ENCODE measurements at regions not wholly inside any gene's neighbourhood (a gene's known extent, or its start where the extent isn't known, plus 50 kb on each side); places are given as distances from the start of the nearest gene placed in this dataset.

DNA sequence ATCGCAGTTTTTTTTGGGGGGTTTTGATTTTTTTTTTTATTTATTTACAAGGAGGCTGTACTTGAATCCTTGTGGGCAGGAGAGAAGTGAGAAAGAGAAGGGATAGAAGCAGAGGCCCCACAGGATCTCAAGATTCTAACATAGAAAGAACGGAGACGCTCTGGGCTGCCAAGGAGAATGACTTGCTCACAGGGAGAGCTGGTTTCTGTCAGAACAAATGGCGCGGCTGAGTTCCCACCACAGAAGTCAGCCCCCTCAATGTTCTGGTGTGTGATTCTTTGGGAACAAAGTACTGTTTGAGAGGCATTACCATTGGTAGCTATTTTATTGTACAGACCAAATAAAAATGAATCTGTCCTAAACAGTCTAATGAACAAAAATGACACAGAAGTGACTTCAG is 80.6 kb downstream of the ATXN3L start:
- FAIRE-seq, result no peak
- TF ChIP-seq, protein P1, sequence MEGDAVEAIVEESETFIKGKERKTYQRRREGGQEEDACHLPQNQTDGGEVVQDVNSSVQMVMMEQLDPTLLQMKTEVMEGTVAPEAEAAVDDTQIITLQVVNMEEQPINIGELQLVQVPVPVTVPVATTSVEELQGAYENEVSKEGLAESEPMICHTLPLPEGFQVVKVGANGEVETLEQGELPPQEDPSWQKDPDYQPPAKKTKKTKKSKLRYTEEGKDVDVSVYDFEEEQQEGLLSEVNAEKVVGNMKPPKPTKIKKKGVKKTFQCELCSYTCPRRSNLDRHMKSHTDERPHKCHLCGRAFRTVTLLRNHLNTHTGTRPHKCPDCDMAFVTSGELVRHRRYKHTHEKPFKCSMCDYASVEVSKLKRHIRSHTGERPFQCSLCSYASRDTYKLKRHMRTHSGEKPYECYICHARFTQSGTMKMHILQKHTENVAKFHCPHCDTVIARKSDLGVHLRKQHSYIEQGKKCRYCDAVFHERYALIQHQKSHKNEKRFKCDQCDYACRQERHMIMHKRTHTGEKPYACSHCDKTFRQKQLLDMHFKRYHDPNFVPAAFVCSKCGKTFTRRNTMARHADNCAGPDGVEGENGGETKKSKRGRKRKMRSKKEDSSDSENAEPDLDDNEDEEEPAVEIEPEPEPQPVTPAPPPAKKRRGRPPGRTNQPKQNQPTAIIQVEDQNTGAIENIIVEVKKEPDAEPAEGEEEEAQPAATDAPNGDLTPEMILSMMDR (IDR thresholded peaks at IDR 0.05; ENCODE audit: insufficient read depth, low read length, severe bottlenecking), result no peak

GRCh38 chrX:13235930-13236329 is 83.9 kb downstream of the ATXN3L start:
- H3K4me3 ChIP-seq (ENCODE audit: low read depth, low read length), result no peak overlapping the region

More for the DNA sequence above, 80.6 kb downstream of the ATXN3L start:
- H3K27me3 ChIP-seq (ENCODE audit: control insufficient read depth, insufficient read depth, low read length), result no peaks in the 10 kb centered on the region
- no peaks in the 10 kb centered on the region for H3K36me3 ChIP-seq (ENCODE audit: control insufficient read depth, insufficient read depth, low read length)
- DNase-seq (ENCODE audit: low read depth), result no peak
- no peak overlapping the region for H3K4me3 ChIP-seq (ENCODE audit: low read depth, low read length)

GRCh38 chrX:13232484-13232883 is 87.4 kb downstream of the ATXN3L start:
- DNase-seq (ENCODE audit: low read depth), result no peak
- no peaks in the 10 kb centered on the region for H3K36me3 ChIP-seq (ENCODE audit: control insufficient read depth, insufficient read depth, low read length)
- no peak for FAIRE-seq

More at GRCh38 chrX:13235930-13236329, 83.9 kb downstream of the ATXN3L start:
- DNase-seq (ENCODE audit: low read depth) (no peak), FAIRE-seq (no peak)
- no peaks in the 10 kb centered on the region for H3K36me3 ChIP-seq (ENCODE audit: control insufficient read depth, insufficient read depth, low read length)
- no peaks in the 10 kb centered on the region for H3K27me3 ChIP-seq (ENCODE audit: control insufficient read depth, insufficient read depth, low read length)
- TF ChIP-seq, protein P1 (IDR thresholded peaks at IDR 0.05; ENCODE audit: insufficient read depth, low read length, severe bottlenecking), result no peak

DNA sequence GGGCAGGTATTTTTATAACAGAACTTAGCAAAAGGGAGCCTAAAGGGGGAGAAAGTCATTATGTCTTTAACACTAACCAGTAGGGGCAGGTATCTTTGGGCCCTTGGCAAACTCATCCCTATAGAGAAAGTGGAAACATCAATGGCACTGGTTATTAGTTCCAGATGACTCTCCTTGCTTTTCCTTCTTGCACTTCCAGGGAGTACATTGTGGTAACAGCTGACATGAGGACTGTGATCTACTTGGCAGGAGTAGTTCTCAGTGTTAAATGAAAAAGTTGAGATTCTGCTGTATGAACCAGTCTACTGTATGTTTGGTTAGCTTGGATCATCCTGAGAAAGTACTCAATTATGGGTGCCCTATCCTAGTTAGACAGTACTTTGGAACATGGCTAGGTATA is 93.6 kb downstream of the ATXN3L start:
- DNase-seq (ENCODE audit: low read depth) (no peak), FAIRE-seq (no peak)
- Histone ChIP-seq H3K27me3 (ENCODE audit: control insufficient read depth, insufficient read depth, low read length) (no peaks in the 10 kb centered on the region), H3K4me3 (ENCODE audit: low read depth, low read length) (no peak overlapping the region), H3K36me3 (ENCODE audit: control insufficient read depth, insufficient read depth, low read length) (no peaks in the 10 kb centered on the region)
- TF ChIP-seq, protein P1 (IDR thresholded peaks at IDR 0.05; ENCODE audit: insufficient read depth, low read length, severe bottlenecking), result no peak

More at GRCh38 chrX:13232484-13232883, 87.4 kb downstream of the ATXN3L start:
- Histone ChIP-seq H3K27me3 (ENCODE audit: control insufficient read depth, insufficient read depth, low read length) (no peaks in the 10 kb centered on the region), H3K4me3 (ENCODE audit: low read depth, low read length) (no peak overlapping the region)
- TF ChIP-seq, protein P1 (IDR thresholded peaks at IDR 0.05; ENCODE audit: insufficient read depth, low read length, severe bottlenecking), result no peak

DNA sequence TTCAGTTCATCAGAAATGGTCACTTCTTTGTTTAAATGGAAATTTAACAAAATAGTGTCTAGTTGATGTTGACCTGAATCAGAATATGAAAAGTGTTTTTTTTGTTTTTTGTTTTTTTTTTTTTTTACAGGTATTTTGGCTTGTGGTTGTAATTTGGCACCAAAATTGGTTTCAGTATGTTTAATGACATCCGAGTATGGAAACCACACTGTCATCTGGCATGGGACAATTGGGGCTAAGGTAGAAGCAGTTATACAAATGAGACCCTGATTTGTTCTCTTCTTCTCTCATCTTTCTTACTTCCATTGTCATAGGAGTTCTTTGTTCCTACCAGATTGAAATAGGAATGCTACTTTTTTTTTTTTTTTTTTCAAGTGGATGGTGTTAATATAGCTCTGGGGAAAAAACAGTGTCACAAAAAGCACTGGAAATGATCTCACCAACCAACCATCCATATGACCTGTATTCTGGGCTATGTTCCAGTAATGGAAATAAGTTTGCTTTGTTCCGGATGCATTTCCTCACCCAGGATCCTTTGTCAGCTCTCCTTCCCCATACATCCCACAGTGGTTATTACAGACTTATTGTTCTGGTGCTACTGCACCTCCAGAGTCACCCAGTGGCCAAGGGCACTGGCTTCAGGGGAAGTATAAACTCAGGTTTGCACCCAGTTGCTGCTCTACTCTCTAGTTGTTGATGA is 95.8 kb downstream of the ATXN3L start:
- H3K4me3 ChIP-seq (ENCODE audit: low read depth, low read length), result no peak overlapping the region
- peak; percentile 91 for DNase-seq (ENCODE audit: low read depth)
- TF ChIP-seq, protein P1 (IDR thresholded peaks at IDR 0.05; ENCODE audit: insufficient read depth, low read length, severe bottlenecking), result no peak
- no peaks in the 10 kb centered on the region for H3K27me3 ChIP-seq (ENCODE audit: control insufficient read depth, insufficient read depth, low read length)
- no peaks in the 10 kb centered on the region for H3K36me3 ChIP-seq (ENCODE audit: control insufficient read depth, insufficient read depth, low read length)
- FAIRE-seq, result peak; percentile 68

- TF ChIP-seq, protein P1 (IDR thresholded peaks at IDR 0.05; ENCODE audit: insufficient read depth, low read length, severe bottlenecking), result no peak
- FAIRE-seq (peak; percentile 98), DNase-seq (ENCODE audit: low read depth) (peak; percentile 88)
These were observed 98.9 kb downstream of the ATXN3L start for GRCh38 chrX:13220916-13221315.

More at GRCh38 chrX:13220916-13221315, 98.9 kb downstream of the ATXN3L start:
- H3K36me3 ChIP-seq (ENCODE audit: control insufficient read depth, insufficient read depth, low read length), result no peaks in the 10 kb centered on the region
- H3K27me3 ChIP-seq (ENCODE audit: control insufficient read depth, insufficient read depth, low read length), result no peaks in the 10 kb centered on the region
- no peak overlapping the region for H3K4me3 ChIP-seq (ENCODE audit: low read depth, low read length)
